ENCODE measurements at regions not wholly inside any gene's neighbourhood (a gene's known extent, or its start where the extent isn't known, plus 50 kb on each side); places are given as distances from the start of the nearest gene placed in this dataset.
"Not testable (repeated sequence)": the region's sequence is repeated elsewhere in the genome, so short reads cannot be mapped to it uniquely, and the experiment has no call there.

GRCh38 chr4:132269303-132269990 is 879.6 kb upstream of the PCDH10 start:
- DNase-seq: no peak

GRCh38 chr4:132275583-132276121 is 873.4 kb upstream of the PCDH10 start:
- DNase-seq: no peak

GRCh38 chr4:132276185-132276584 is 872.9 kb upstream of the PCDH10 start:
- DNase-seq: no peak

GRCh38 chr4:132276989-132277388 is 872.1 kb upstream of the PCDH10 start:
- DNase-seq: no peak

GRCh38 chr4:132281733-132282132 is 867.4 kb upstream of the PCDH10 start:
- DNase-seq: no peak

GRCh38 chr4:132284910-132285426 is 864.1 kb upstream of the PCDH10 start:
- DNase-seq: no peak

GRCh38 chr4:132297346-132297745 is 851.7 kb upstream of the PCDH10 start:
- no peak for DNase-seq

GRCh38 chr4:132299841-132300240 is 849.3 kb upstream of the PCDH10 start:
- DNase-seq: no peak

GRCh38 chr4:132312521-132312920 is 836.6 kb upstream of the PCDH10 start:
- DNase-seq: no peak

GRCh38 chr4:132313852-132314251 is 835.2 kb upstream of the PCDH10 start:
- no peak for DNase-seq

GRCh38 chr4:132316738-132317137 is 832.4 kb upstream of the PCDH10 start:
- no peak for DNase-seq

- no peak for DNase-seq
These were observed 831.2 kb upstream of the PCDH10 start for GRCh38 chr4:132317923-132318322.

- no peak for DNase-seq
These were observed 820.3 kb upstream of the PCDH10 start for GRCh38 chr4:132328761-132329160.

GRCh38 chr4:132330994-132331393 is 818.1 kb upstream of the PCDH10 start:
- no peak for DNase-seq

- no peak for DNase-seq
These were observed 816.0 kb upstream of the PCDH10 start for GRCh38 chr4:132332932-132333723.

GRCh38 chr4:132333724-132334047 is 815.4 kb upstream of the PCDH10 start:
- DNase-seq: no peak

- no peak for DNase-seq
These were observed 815.0 kb upstream of the PCDH10 start for GRCh38 chr4:132334081-132334480.

- no peak for DNase-seq
These were observed 803.9 kb upstream of the PCDH10 start for GRCh38 chr4:132344924-132345828.

GRCh38 chr4:132346016-132346415 is 803.1 kb upstream of the PCDH10 start:
- DNase-seq: no peak

GRCh38 chr4:132351606-132352005 is 797.5 kb upstream of the PCDH10 start:
- DNase-seq: not testable (repeated sequence)

GRCh38 chr4:132382243-132382642 is 766.9 kb upstream of the PCDH10 start:
- no peak for DNase-seq

GRCh38 chr4:132383571-132384199 is 765.4 kb upstream of the PCDH10 start:
- no peak for DNase-seq

- DNase-seq: no peak
These were observed 764.4 kb upstream of the PCDH10 start for GRCh38 chr4:132384709-132385108.

Data from COR-L47 (cell line).